Heart left ventricle (tissue), 16 donors: ENCODE measurements at regions not wholly inside any gene's neighbourhood (a gene's known extent, or its start where the extent isn't known, plus 50 kb on each side); places are given as distances from the start of the nearest gene placed in this dataset.

Experiments used
- ATAC-seq, 4 donors: fragments of 200-7000 bp; cut with Tn5 transposase; one replicate each; pipeline ENCODE4 v1.9.1; 2020 to 2022; ENCODE audit warnings: moderate library complexity in 4 of 4, mild to moderate bottlenecking in 3 of 4, moderate number of reproducible peaks in 1 of 4
- DNase-seq, 5 donors: peaks; one replicate each; pipeline ENCODE4 v3.0.0-alpha.2; 2020
- H3K27ac ChIP-seq, 12 donors: fragments of 200-600 bp; sonication (generic) in 4 of 12; one replicate each; pipeline versions ENCODE4 v1.5.0 to v1.8.0; 2016 to 2022; ENCODE audit warnings: mild to moderate bottlenecking in 2 of 12
- H3K27me3 ChIP-seq, 9 donors: fragments of 200-600 bp; sonication (generic) in 2 of 9; one replicate each; pipeline versions ENCODE4 v1.5.1 to v1.8.0; 2016 to 2022; ENCODE audit warnings: mild to moderate bottlenecking in 3 of 9
- H3K36me3 ChIP-seq, 9 donors: fragments of 200-600 bp; sonication (generic) in 2 of 9; one replicate each; pipeline versions ENCODE4 v1.5.0 to v1.8.0; 2018 to 2022; ENCODE audit warnings: mild to moderate bottlenecking in 2 of 9
- H3K4me1 ChIP-seq, 12 donors: fragments of 200-600 bp; sonication (generic) in 4 of 12; one replicate each; pipeline versions ENCODE4 v1.5.0 to v1.8.0; 2016 to 2022; ENCODE audit warnings: mild to moderate bottlenecking in 3 of 12
- H3K4me3 ChIP-seq, 12 donors: fragments of 200-600 bp; sonication (generic) in 4 of 12; one replicate each; pipeline versions ENCODE4 v1.5.0 to v1.8.0; 2017 to 2022; ENCODE audit warnings: mild to moderate bottlenecking in 9 of 12, moderate library complexity in 4 of 12
- H3K9me3 ChIP-seq, 12 donors: fragments of 200-600 bp; sonication (generic) in 4 of 12; one replicate each; pipeline versions ENCODE4 v1.5.0 to v1.8.0; 2016 to 2022; ENCODE audit warnings: mild to moderate bottlenecking in 1 of 12
- POLR2A ChIP-seq, 2 donors: fragments of 450-650 bp; IDR thresholded peaks; one replicate each; pipeline ENCODE4 v1.6.1; 2017; ENCODE audit warnings: antibody characterized with exemption in 2 of 2, mild to moderate bottlenecking in 2 of 2, moderate library complexity in 2 of 2
- WGBS, 4 donors: extraction: QIAGEN DNeasy Blood & Tissue Kit in 2 of 4; methylation state at CpG; one replicate each; pipeline versions ENCODE4 v1.1.5 to v1.1.7; 2013 to 2018; 5-methylcytosine and 5-hydroxymethylcytosine counted together
- intact Hi-C, 10 donors: fragments of 100-400 bp; cut with DNase I; formaldehyde crosslinking; loops; one replicate each; pipeline versions ENCODE4 v1.11.1 to v1.14.2; 2022
- TF ChIP-seq, protein P1 (sequence below), 12 donors: fragments of 200-600 bp; sonication (generic) in 4 of 12; IDR thresholded peaks; one replicate each; pipeline versions ENCODE4 v1.5.0 to v1.8.0; 2018 to 2022; ENCODE audit warnings: antibody characterized with exemption in 12 of 12, mild to moderate bottlenecking in 5 of 12
- donor health status: ischemic (EF 13 %, LVEDD 7.1; RV severe dilation, severe dysfunction).
- donor health status: healthy with polysubstance abuse.
- donor health status: DM: no; HTN: yes; CAD: no.
- donor health status: DM: no; HTN: no; CAD: no.
- donor health status: ischemic (EF 25% LVEDD 6.9; RV normal size, moderate dysfunction).
- donor health status: ischemic (EF 25% LVEDD 5.7; RV mildly dilated, moderate dysfunction).
- donor health status: healthy.
- donor health status: DM: yes; HTN: yes; CAD: no.
- donor health status: ischemic (EF 35%, LVEDD 5.7; RV mildly dilated, moderate dysfunction).
- donor health status: nonischemic (EF 11% LVEDD 7.7; RV severe dilation, severe dysfunction).
- donor health status: DM: yes; HTN: yes; CAD: no.
- donor health status: PGD.
- donor health status: ischemic (EF 29% LVEDD 5.4; RV normal size, mild dysfunction).
- donor health status: nonischemic (EF 23%, LVEDD 6.1; RV moderate dilation, normal function).

DNA sequence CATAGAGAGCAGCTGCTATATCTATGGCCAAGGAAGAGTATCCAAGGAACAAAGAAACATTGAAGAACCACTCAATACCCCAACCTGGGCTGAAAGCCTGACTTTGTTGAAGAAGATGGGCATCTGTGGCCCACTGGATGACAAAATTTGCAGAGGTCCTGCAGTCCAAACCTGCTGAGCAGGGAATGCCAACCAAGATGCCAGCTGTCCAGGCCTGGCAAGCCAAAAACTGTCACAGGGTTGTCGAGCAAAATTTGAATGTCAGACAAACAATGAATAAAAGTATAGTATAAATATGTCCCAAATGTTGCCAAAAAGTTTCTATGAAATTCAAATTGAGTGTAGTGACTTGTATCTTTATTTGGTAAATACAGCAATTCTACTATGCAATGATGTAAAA is 1040.2 kb downstream of the PCDH9 start:
- TF ChIP-seq, protein P1, sequence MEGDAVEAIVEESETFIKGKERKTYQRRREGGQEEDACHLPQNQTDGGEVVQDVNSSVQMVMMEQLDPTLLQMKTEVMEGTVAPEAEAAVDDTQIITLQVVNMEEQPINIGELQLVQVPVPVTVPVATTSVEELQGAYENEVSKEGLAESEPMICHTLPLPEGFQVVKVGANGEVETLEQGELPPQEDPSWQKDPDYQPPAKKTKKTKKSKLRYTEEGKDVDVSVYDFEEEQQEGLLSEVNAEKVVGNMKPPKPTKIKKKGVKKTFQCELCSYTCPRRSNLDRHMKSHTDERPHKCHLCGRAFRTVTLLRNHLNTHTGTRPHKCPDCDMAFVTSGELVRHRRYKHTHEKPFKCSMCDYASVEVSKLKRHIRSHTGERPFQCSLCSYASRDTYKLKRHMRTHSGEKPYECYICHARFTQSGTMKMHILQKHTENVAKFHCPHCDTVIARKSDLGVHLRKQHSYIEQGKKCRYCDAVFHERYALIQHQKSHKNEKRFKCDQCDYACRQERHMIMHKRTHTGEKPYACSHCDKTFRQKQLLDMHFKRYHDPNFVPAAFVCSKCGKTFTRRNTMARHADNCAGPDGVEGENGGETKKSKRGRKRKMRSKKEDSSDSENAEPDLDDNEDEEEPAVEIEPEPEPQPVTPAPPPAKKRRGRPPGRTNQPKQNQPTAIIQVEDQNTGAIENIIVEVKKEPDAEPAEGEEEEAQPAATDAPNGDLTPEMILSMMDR (IDR thresholded peaks at IDR 0.05): no peak
- TF ChIP-seq POLR2A (IDR thresholded peaks at IDR 0.05): no peak
- H3K4me1 ChIP-seq: no peaks in the 10 kb centered on the region
- H3K4me3 ChIP-seq: no peak overlapping the region
- no peaks in the 10 kb centered on the region for H3K36me3 ChIP-seq
- peaks cover 0 to 6% (median 0%) of the 10 kb centered on the region in 12 donors for H3K9me3 ChIP-seq
- ATAC-seq (no peak), DNase-seq (no peak)
- intact Hi-C loops: no loop called here
- no peaks in the 10 kb centered on the region for H3K27me3 ChIP-seq
- no peak overlapping the region for H3K27ac ChIP-seq
- WGBS, 4 donors: 0 to 88% (median 70%) methylated on average over 1 of the region's 1 CpG

DNA sequence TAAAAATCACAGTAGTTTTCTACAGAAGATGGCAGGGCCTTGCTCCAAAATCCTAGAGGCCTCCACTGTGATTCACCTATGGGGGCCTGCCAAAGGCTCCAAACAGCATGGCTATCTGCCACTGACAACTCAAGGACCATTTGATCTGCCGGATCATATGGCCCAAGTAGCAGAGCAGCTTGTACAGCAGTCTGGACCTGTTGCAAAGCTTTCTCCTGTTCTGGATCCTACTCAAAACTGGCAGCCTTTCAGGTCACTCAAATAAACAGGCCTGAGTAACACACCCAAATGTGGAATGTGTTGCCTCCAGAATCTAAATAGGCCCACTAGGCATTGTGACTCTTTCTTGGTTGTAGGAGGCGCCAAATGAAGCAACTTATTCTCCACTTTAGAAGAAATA is 1049.3 kb downstream of the PCDH9 start:
- Histone ChIP-seq H3K4me3 (no peak overlapping the region), H3K9me3 (no peaks in the 10 kb centered on the region), H3K27me3 (no peaks in the 10 kb centered on the region), H3K36me3 (no peaks in the 10 kb centered on the region), H3K4me1 (no peaks in the 10 kb centered on the region), H3K27ac (no peak overlapping the region)
- intact Hi-C loops: no loop called here
- DNase-seq (no peak), ATAC-seq (no peak)
- no peak for TF ChIP-seq POLR2A (IDR thresholded peaks at IDR 0.05)
- TF ChIP-seq, protein P1 (IDR thresholded peaks at IDR 0.05): no peak
- WGBS, 4 donors: 92 to 97% (median 94%) methylated on average over 2 of the region's 2 CpGs

DNA sequence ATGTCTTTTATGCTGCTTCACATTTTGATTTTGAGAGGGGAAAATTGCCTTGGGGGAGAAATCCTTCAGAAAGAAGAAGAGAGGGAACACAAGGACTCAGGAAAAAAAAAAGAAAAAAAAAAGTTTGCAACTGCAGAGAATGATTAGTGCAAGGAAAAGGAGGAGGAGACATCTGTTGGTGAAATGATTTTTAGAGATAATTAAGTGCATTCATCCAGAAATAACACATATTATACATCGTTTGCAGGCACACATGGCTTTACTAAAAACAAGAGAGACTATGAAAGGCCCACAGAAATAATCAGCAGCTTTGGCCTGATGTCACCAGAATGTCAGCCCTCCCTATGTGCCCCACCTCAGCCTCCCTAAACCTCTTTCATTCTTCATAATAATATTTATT is 1058.2 kb downstream of the PCDH9 start:
- 44 to 67% (median 58%) methylated on average over 1 of the region's 1 CpG for WGBS, 4 donors
- H3K27ac ChIP-seq: no peak overlapping the region
- no peaks in the 10 kb centered on the region for H3K9me3 ChIP-seq
- H3K36me3 ChIP-seq: no peaks in the 10 kb centered on the region
- no peaks in the 10 kb centered on the region for H3K4me1 ChIP-seq
- TF ChIP-seq, protein P1 (IDR thresholded peaks at IDR 0.05): no peak
- no peak for TF ChIP-seq POLR2A (IDR thresholded peaks at IDR 0.05)
- H3K4me3 ChIP-seq: no peak overlapping the region
- intact Hi-C loops: no loop called here
- ATAC-seq: no peak
- no peak for DNase-seq
- no peaks in the 10 kb centered on the region for H3K27me3 ChIP-seq

DNA sequence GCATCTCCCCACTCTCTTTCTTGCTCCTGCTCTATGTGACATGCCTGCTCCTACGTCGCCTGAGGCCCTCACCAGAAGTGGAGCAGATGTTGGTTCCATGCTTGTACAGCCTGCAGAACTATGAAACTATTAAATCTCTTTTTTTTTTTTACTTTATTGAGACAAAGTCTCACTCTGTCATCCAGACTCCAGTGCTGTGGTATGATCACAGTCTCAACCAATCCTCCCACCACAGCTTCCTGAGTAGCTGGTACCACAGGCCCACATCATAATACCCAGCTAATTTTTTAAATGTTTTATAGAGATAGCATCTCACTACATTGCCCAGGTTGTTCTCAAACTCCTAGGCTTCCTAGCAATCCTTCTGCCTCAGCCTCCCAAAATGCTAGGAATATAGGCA is 1067.7 kb downstream of the PCDH9 start:
- H3K36me3 ChIP-seq: no peaks in the 10 kb centered on the region
- no peak for TF ChIP-seq POLR2A (IDR thresholded peaks at IDR 0.05)
- TF ChIP-seq, protein P1 (IDR thresholded peaks at IDR 0.05): no peak
- H3K4me3 ChIP-seq: no peak overlapping the region
- H3K27me3 ChIP-seq: no peaks in the 10 kb centered on the region
- H3K9me3 ChIP-seq: peaks cover 0 to 4% (median 0%) of the 10 kb centered on the region in 12 donors
- DNase-seq: no peak
- no peak for ATAC-seq
- H3K4me1 ChIP-seq: no peaks in the 10 kb centered on the region
- H3K27ac ChIP-seq: no peak overlapping the region
- WGBS, 4 donors: 31 to 91% (median 72%) methylated on average over 2 of the region's 2 CpGs
- intact Hi-C loops: loop anchor here in 1 of 10 donors (5.0 kb wide), 1 partner anchor 85 kb away; no protein-coding TSS in a partner anchor
